ENCODE measurements at regions not wholly inside any gene's neighbourhood (a gene's known extent, or its start where the extent isn't known, plus 50 kb on each side); places are given as distances from the start of the nearest gene placed in this dataset.

- no peak for DNase-seq (ENCODE audit: low read depth)
- TF ChIP-seq, protein P1, sequence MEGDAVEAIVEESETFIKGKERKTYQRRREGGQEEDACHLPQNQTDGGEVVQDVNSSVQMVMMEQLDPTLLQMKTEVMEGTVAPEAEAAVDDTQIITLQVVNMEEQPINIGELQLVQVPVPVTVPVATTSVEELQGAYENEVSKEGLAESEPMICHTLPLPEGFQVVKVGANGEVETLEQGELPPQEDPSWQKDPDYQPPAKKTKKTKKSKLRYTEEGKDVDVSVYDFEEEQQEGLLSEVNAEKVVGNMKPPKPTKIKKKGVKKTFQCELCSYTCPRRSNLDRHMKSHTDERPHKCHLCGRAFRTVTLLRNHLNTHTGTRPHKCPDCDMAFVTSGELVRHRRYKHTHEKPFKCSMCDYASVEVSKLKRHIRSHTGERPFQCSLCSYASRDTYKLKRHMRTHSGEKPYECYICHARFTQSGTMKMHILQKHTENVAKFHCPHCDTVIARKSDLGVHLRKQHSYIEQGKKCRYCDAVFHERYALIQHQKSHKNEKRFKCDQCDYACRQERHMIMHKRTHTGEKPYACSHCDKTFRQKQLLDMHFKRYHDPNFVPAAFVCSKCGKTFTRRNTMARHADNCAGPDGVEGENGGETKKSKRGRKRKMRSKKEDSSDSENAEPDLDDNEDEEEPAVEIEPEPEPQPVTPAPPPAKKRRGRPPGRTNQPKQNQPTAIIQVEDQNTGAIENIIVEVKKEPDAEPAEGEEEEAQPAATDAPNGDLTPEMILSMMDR (conservative IDR thresholded peaks at IDR 0.05; ENCODE audit: low read depth, low read length), result no peak
- H3K4me3 ChIP-seq (ENCODE audit: low read depth, low read length), result no peak overlapping the region
Observed at GRCh38 chr18:76055578-76055977, 439.5 kb downstream of the ZNF516 start.

- no peak for DNase-seq (ENCODE audit: low read depth)
- TF ChIP-seq, protein P1 (conservative IDR thresholded peaks at IDR 0.05; ENCODE audit: low read depth, low read length), result no peak
- no peak overlapping the region for H3K4me3 ChIP-seq (ENCODE audit: low read depth, low read length)
Observed at GRCh38 chr18:76055025-76055424, 440.0 kb downstream of the ZNF516 start.

DNA sequence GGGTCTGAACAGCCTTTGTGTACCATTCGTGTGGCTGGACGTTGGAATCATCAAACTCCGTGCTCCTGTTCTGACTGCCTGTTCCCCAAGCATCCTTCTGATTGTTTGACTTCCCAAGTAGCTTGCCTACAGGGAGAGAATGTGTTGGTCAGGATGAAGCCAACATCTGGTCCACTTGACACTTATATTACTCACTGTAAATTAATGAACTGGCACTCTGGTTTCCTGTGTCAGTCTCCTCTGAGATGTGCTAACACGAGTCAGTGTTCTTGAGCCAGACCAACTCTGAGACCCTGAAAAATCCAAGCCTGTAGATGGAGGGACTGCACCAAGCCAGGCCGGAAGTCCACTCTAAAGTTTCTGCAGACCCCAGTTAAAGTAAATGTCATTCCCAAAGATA, 440.9 kb downstream of the ZNF516 start:
- TF ChIP-seq, protein P1 (conservative IDR thresholded peaks at IDR 0.05; ENCODE audit: low read depth, low read length), result no peak
- no peak overlapping the region for H3K4me3 ChIP-seq (ENCODE audit: low read depth, low read length)
- no peak for DNase-seq (ENCODE audit: low read depth)

- DNase-seq (ENCODE audit: low read depth), result no peak
- H3K4me3 ChIP-seq (ENCODE audit: low read depth, low read length), result no peak overlapping the region
- TF ChIP-seq, protein P1 (conservative IDR thresholded peaks at IDR 0.05; ENCODE audit: low read depth, low read length), result no peak
Observed at GRCh38 chr18:76053551-76053950, 441.5 kb downstream of the ZNF516 start.

- TF ChIP-seq, protein P1 (conservative IDR thresholded peaks at IDR 0.05; ENCODE audit: low read depth, low read length), result no peak
Observed at GRCh38 chr18:76052227-76052595, 442.8 kb downstream of the ZNF516 start.

GRCh38 chr18:76051396-76052226, 443.4 kb downstream of the ZNF516 start:
- TF ChIP-seq, protein P1 (conservative IDR thresholded peaks at IDR 0.05; ENCODE audit: low read depth, low read length), result no peak
- DNase-seq (ENCODE audit: low read depth), result no peak

More at GRCh38 chr18:76052227-76052595, 442.8 kb downstream of the ZNF516 start:
- no peak for DNase-seq (ENCODE audit: low read depth)
- no peak overlapping the region for H3K4me3 ChIP-seq (ENCODE audit: low read depth, low read length)

DNA sequence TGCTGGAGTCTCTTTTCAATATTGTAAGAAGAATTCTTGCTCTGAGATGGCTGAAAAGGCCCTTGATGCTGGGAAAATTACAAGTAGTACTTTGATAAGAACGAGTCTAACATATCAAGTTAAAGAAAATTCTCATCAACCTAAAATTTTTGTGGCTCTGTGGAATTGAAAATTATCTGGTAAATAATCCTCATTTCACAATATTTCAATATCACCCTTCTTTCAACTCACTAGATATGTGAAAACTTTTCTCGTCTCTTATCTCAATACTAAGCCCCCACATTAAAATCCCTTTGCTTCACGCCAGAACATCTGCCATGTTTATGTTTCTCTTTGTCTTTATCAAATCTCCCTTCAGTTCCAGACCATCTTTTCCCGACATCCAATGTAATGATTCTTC, 448.8 kb downstream of the ZNF516 start:
- TF ChIP-seq, protein P1 (conservative IDR thresholded peaks at IDR 0.05; ENCODE audit: low read depth, low read length), result no peak
- DNase-seq (ENCODE audit: low read depth), result no peak
- H3K4me3 ChIP-seq (ENCODE audit: low read depth, low read length), result no peak overlapping the region

More at GRCh38 chr18:76051396-76052226, 443.4 kb downstream of the ZNF516 start:
- H3K4me3 ChIP-seq (ENCODE audit: low read depth, low read length), result no peak overlapping the region
